CD4-positive, alpha-beta memory T cell (primary cell): ENCODE measurements at regions not wholly inside any gene's neighbourhood (a gene's known extent, or its start where the extent isn't known, plus 50 kb on each side); places are given as distances from the start of the nearest gene placed in this dataset.

ENCODE experiments used
- CTCF ChIA-PET: fragments of 350-600 bp; sonication (Branson Sonifier 250); formaldehyde crosslinking; loops from one replicate; lab custom pipeline; 2021; ENCODE audit warnings: inconsistent platforms; ENCODE audit not compliant: partially characterized antibody; lab: Charles Lee
- POLR2A ChIA-PET: fragments of 350-600 bp; sonication (Branson Sonifier 250); formaldehyde crosslinking; loops from one replicate; lab custom pipeline; 2021; ENCODE audit not compliant: partially characterized antibody; lab: Charles Lee
- DNase-seq, 5 donors: peaks; one replicate each; pipeline versions ENCODE4 v3.0.0 to v3.0.0-alpha.2; 2020 to 2022; ENCODE audit warnings: mixed read lengths in 1 of 5
- H3K27ac ChIP-seq: one replicate; pipeline ENCODE4 v1.7.0; 2013; ENCODE audit warnings: low read depth, low read length
- H3K27me3 ChIP-seq: 2 replicates; pipeline ENCODE4 v1.7.0; 2013; ENCODE audit warnings: mild to moderate bottlenecking, low read length, moderate library complexity; ENCODE audit not compliant: insufficient read depth
- H3K36me3 ChIP-seq: 2 replicates; pipeline ENCODE4 v1.7.0; 2013; ENCODE audit warnings: mild to moderate bottlenecking, low read length, moderate library complexity; ENCODE audit not compliant: insufficient read depth
- H3K4me1 ChIP-seq: 2 replicates; pipeline ENCODE4 v1.7.0; 2013; ENCODE audit warnings: mild to moderate bottlenecking, low read length, moderate library complexity; ENCODE audit not compliant: insufficient read depth
- H3K4me3 ChIP-seq, 2 donors: one replicate each; pipeline ENCODE4 v1.7.0; 2013; ENCODE audit warnings: low read length in 2 of 2, mild to moderate bottlenecking in 1 of 2
- H3K9me3 ChIP-seq, 2 donors: one replicate each; pipeline ENCODE4 v1.7.0; 2013; ENCODE audit warnings: low read length in 2 of 2, control low read depth in 1 of 2; ENCODE audit not compliant: control insufficient read depth in 1 of 2
- H3K27ac Mint-ChIP-seq, 7 donors: one replicate each; pipeline ENCODE4 v1.8.0; 2020 to 2021; ENCODE audit warnings: mixed read lengths in 7 of 7, mild to moderate bottlenecking in 6 of 7, inconsistent platforms in 3 of 7, moderate library complexity in 3 of 7
- H3K27me3 Mint-ChIP-seq, 2 donors: one replicate each; pipeline ENCODE4 v1.8.0; 2020 to 2021; ENCODE audit warnings: mixed read lengths in 2 of 2
- H3K36me3 Mint-ChIP-seq, 2 donors: one replicate each; pipeline ENCODE4 v1.8.0; 2020 to 2021; ENCODE audit warnings: mixed read lengths in 2 of 2, inconsistent platforms in 1 of 2, mild to moderate bottlenecking in 1 of 2
- H3K4me1 Mint-ChIP-seq, 4 donors: one replicate each; pipeline ENCODE4 v1.8.0; 2020 to 2021; ENCODE audit warnings: mixed read lengths in 4 of 4, mild to moderate bottlenecking in 1 of 4
- H3K4me3 Mint-ChIP-seq, 8 donors: one replicate each; pipeline ENCODE4 v1.8.0; 2020 to 2021; ENCODE audit warnings: mixed read lengths in 8 of 8, mild to moderate bottlenecking in 7 of 8, moderate library complexity in 6 of 8, inconsistent platforms in 3 of 8
- H3K9me3 Mint-ChIP-seq, 8 donors: one replicate each; pipeline ENCODE4 v1.8.0; 2020 to 2021; ENCODE audit warnings: mixed read lengths in 8 of 8, mild to moderate bottlenecking in 5 of 8, inconsistent platforms in 3 of 8, moderate library complexity in 1 of 8
- intact Hi-C: fragments of 100-400 bp; cut with micrococcal nuclease; formaldehyde crosslinking; loops from one replicate; pipeline ENCODE4 v1.15.1; 2023

DNA sequence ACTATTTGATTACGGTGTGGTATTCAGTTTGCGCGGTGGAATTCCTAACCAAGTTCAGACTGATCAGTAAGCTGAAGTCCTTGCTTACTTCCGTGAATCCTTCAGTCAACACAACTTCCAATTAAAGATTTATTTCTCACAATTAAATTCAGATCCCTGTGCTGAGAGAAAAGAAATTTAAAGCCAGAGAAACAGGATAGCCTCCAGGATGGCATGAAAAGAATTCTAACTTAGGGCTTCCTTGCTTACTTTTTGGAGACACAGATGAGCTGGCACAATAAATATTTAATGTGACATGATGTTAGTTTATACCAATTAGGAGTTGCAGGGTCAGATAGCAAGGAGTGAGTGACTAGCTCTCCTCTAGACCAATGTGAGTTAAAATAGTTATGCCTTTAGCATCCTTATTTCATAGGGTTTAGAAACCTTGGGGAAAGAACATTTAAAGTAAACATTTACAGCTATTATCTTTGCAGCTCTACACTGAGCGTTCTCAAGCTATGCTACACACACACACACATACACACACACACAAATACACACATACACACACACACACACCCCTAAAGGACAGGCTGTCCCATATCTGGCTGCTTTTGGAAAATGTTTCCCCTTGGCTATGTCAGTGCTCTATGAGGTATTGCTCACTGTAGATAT is 151.0 kb downstream of the TRIB2 start:
- Histone ChIP-seq H3K9me3 (peaks cover 9 to 11% of the 10 kb centered on the region in 2 donors), H3K27me3 (no peaks in the 10 kb centered on the region), H3K36me3 (no peaks in the 10 kb centered on the region), H3K4me1 (no peaks in the 10 kb centered on the region), H3K4me3 (no peak overlapping the region), H3K27ac (no peak overlapping the region)
- Mint-ChIP-seq H3K27ac (no peak overlapping the region), H3K27me3 (peaks cover 0 to 2% of the 10 kb centered on the region in 2 donors), H3K4me1 (peaks cover 0 to 4% (median 1%) of the 10 kb centered on the region in 4 donors), H3K9me3 (peaks cover 0 to 44% (median 28%) of the 10 kb centered on the region in 8 donors), H3K4me3 (no peak overlapping the region), H3K36me3 (peaks cover 13 to 16% of the 10 kb centered on the region in 2 donors)
- POLR2A ChIA-PET, result no interaction called here
- intact Hi-C loops, result no loop called here
- CTCF ChIA-PET, result interaction anchor here (1.2 to 1.4 kb wide), 2 partner anchors 11 to 63 kb away, joined by 4 read pairs; no protein-coding TSS in a partner anchor
- DNase-seq, result no peak

DNA sequence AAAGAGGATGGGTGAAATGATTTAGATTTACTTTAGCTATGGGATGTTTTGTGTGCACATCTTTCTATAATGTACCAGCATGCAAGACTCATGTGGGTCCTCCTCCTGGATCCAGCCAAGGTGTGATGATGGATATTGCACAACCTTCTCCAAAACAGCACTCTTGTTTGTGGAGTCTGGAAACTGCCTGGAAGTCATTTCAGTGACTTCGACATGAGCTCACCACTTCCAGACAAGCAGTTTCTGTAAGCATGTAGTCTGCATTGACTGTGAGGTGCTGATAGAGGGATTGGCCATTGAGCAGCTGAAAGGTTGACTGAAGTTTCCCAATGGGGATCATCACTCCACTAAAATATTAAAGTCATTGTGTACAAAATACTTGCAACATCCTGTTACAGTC is 154.0 kb downstream of the TRIB2 start:
- no peak overlapping the region for H3K4me3 ChIP-seq
- H3K4me1 ChIP-seq, result no peaks in the 10 kb centered on the region
- H3K4me3 Mint-ChIP-seq, result no peak overlapping the region
- peaks cover 0 to 6% (median 4%) of the 10 kb centered on the region in 4 donors for H3K4me1 Mint-ChIP-seq
- ChIA-PET CTCF (interaction anchor here (1.3 to 2.3 kb wide), 2 partner anchors 14 to 60 kb away, joined by 3 to 10 read pairs; no protein-coding TSS in a partner anchor), POLR2A (no interaction called here)
- no peak for DNase-seq
- peaks cover 2 to 3% of the 10 kb centered on the region in 2 donors for H3K36me3 Mint-ChIP-seq
- no peaks in the 10 kb centered on the region for H3K27me3 ChIP-seq
- H3K27ac ChIP-seq, result no peak overlapping the region
- H3K27me3 Mint-ChIP-seq, result peaks cover 3 to 6% of the 10 kb centered on the region in 2 donors
- H3K9me3 ChIP-seq, result no peaks in the 10 kb centered on the region
- H3K36me3 ChIP-seq, result no peaks in the 10 kb centered on the region
- intact Hi-C loops, result no loop called here
- H3K9me3 Mint-ChIP-seq, result peaks cover 0 to 15% (median 4%) of the 10 kb centered on the region in 8 donors
- H3K27ac Mint-ChIP-seq, result no peak overlapping the region

DNA sequence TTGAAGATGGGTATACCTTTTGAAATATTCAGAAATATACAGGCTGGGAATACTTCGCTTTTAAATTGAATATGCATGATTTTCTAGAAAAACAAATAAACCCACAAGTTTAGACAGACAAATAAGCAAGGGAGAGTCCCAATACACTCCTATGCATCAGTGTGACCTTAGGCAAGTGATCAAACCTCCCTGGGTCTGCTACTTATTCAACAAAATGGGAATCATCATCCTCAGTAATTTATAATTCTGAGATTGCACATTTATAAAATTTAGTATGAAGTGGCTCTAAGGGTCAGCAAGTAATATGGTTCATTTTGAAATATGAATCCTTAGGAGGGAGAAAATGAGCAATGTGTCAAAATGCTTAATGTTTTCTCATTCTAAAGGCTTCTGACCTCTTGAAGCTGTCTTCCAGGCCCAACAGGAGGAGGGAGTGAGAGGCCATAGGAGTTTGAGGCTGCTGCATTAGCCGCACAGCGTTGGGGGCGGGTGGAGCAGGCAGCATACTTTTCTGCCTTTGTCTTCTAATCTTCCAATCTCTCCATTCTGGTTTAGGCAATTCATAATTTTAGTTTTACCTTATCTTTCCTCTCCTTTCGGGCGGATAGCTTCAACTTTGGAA is 155.1 kb downstream of the TRIB2 start:
- ChIA-PET CTCF (no interaction called here), POLR2A (no interaction called here)
- H3K36me3 ChIP-seq, result no peaks in the 10 kb centered on the region
- H3K27me3 ChIP-seq, result no peaks in the 10 kb centered on the region
- DNase-seq, result no peak
- H3K4me3 ChIP-seq, result no peak overlapping the region
- Mint-ChIP-seq H3K4me3 (no peak overlapping the region), H3K36me3 (no peaks in the 10 kb centered on the region), H3K27ac (no peak overlapping the region), H3K9me3 (peaks cover 0 to 4% (median 0%) of the 10 kb centered on the region in 8 donors), H3K4me1 (peaks cover 0 to 6% (median 4%) of the 10 kb centered on the region in 4 donors), H3K27me3 (peaks cover 3 to 6% of the 10 kb centered on the region in 2 donors)
- intact Hi-C loops, result no loop called here
- no peak overlapping the region for H3K27ac ChIP-seq
- H3K9me3 ChIP-seq, result no peaks in the 10 kb centered on the region
- H3K4me1 ChIP-seq, result no peaks in the 10 kb centered on the region

DNA sequence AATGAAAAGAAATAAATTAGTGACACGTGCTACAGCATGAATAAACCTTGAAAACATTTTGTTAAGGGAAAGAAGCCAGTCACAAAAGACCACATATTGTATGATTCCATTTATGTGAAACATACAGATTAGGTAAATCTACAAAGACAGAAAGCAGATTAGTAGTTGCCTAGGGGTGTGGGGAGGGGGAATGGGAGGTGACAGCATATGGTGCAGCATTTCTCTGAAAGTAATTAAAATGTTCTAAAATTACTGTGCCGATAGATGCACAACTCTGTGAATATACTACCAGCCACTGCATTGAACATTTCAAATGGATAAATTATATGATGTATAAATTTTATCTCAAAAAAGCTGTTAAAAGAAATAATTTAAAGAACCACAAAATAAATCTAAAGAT is 161.0 kb downstream of the TRIB2 start:
- H3K4me1 ChIP-seq, result no peaks in the 10 kb centered on the region
- ChIA-PET POLR2A (no interaction called here), CTCF (no interaction called here)
- DNase-seq, result no peak
- Mint-ChIP-seq H3K9me3 (no peaks in the 10 kb centered on the region), H3K4me1 (peaks cover 0 to 5% (median 4%) of the 10 kb centered on the region in 4 donors), H3K27ac (no peak overlapping the region), H3K27me3 (peaks cover 3 to 4% of the 10 kb centered on the region in 2 donors), H3K4me3 (no peak overlapping the region), H3K36me3 (no peaks in the 10 kb centered on the region)
- no peaks in the 10 kb centered on the region for H3K36me3 ChIP-seq
- no peak overlapping the region for H3K27ac ChIP-seq
- intact Hi-C loops, result no loop called here
- H3K27me3 ChIP-seq, result no peaks in the 10 kb centered on the region
- no peaks in the 10 kb centered on the region for H3K9me3 ChIP-seq
- H3K4me3 ChIP-seq, result no peak overlapping the region

DNA sequence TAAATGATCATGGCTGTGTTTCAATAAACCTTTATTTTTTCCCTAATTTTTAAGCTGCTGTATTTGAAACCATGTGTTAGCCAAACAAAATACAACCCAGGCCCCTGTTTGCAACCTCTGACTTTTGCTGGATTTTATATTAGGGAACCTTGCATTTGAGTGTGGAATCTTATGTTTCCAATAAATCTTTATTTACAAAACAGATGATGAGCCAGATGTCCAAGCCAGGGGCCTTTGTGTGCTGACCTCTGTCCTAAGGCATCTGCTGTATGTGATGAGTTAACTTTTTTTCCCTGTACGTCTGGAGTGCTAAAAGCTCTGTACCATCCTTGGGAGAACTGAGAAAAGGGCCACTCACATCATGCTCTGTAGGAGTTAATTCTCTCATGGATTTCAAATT is 162.9 kb downstream of the TRIB2 start:
- Mint-ChIP-seq H3K27ac (no peak overlapping the region), H3K9me3 (no peaks in the 10 kb centered on the region), H3K4me3 (no peak overlapping the region), H3K27me3 (no peaks in the 10 kb centered on the region), H3K4me1 (peaks cover 0 to 4% (median 2%) of the 10 kb centered on the region in 4 donors), H3K36me3 (no peaks in the 10 kb centered on the region)
- no peaks in the 10 kb centered on the region for H3K9me3 ChIP-seq
- no peaks in the 10 kb centered on the region for H3K4me1 ChIP-seq
- no peak for DNase-seq
- ChIA-PET CTCF (no interaction called here), POLR2A (no interaction called here)
- no peaks in the 10 kb centered on the region for H3K27me3 ChIP-seq
- no peak overlapping the region for H3K27ac ChIP-seq
- intact Hi-C loops, result no loop called here
- no peaks in the 10 kb centered on the region for H3K36me3 ChIP-seq
- H3K4me3 ChIP-seq, result no peak overlapping the region

DNA sequence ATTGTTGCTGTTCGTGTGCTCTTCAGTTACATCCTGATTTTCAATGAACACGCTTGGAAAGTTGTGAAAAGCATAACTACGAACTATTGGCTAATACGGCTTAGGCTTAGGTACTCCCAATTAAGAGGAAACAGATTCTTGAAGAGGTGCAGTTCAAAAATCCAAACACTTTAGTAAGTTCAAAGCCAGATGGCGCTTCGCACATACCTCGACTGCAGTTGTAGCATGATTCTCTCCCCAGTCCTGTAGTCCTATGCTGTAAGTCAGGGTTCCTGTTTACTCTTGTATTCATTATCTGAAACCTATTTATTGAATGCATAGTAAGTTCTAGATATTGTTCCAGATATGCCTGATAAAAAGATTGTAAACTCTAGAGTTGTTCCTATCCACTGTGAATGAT is 165.2 kb downstream of the TRIB2 start:
- H3K9me3 Mint-ChIP-seq, result no peaks in the 10 kb centered on the region
- H3K36me3 Mint-ChIP-seq, result no peaks in the 10 kb centered on the region
- CTCF ChIA-PET, result no interaction called here
- Histone ChIP-seq H3K27me3 (no peaks in the 10 kb centered on the region), H3K27ac (no peak overlapping the region), H3K9me3 (no peaks in the 10 kb centered on the region), H3K36me3 (no peaks in the 10 kb centered on the region), H3K4me3 (no peak overlapping the region), H3K4me1 (no peaks in the 10 kb centered on the region)
- no peaks in the 10 kb centered on the region for H3K27me3 Mint-ChIP-seq
- no peak overlapping the region for H3K4me3 Mint-ChIP-seq
- H3K27ac Mint-ChIP-seq, result no peak overlapping the region
- intact Hi-C loops, result no loop called here
- POLR2A ChIA-PET, result interaction anchor here (0.6 kb wide), 1 partner anchor 224 kb away, joined by 3 read pairs; no protein-coding TSS in a partner anchor
- DNase-seq, result no peak
- peaks cover 0 to 5% (median 2%) of the 10 kb centered on the region in 4 donors for H3K4me1 Mint-ChIP-seq

DNA sequence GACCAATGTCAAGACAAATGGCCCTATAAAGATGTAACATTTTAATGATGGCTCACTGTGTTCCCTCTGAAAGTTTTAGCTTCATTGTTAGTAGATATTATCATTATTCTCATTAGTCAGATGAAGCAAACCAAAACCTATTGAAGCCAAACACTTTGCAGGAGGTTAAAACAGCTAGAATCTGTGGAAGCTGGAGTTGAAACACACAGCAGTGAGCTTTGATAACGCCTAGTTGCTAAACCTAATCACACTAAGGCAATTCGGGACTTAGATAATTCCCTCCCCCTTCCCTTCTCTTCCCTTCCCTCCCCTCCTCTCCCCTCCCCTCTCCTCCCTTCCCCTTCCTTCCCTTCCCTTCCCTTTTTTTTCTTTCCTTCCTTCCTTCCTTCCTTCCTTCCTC is 165.7 kb downstream of the TRIB2 start:
- intact Hi-C loops, result no loop called here
- ChIA-PET POLR2A (interaction anchor here (0.6 kb wide), 1 partner anchor 224 kb away, joined by 3 read pairs; no protein-coding TSS in a partner anchor), CTCF (no interaction called here)
- H3K9me3 Mint-ChIP-seq, result no peaks in the 10 kb centered on the region
- Histone ChIP-seq H3K4me3 (no peak overlapping the region), H3K4me1 (no peaks in the 10 kb centered on the region), H3K27ac (no peak overlapping the region), H3K36me3 (no peaks in the 10 kb centered on the region), H3K9me3 (no peaks in the 10 kb centered on the region), H3K27me3 (no peaks in the 10 kb centered on the region)
- H3K36me3 Mint-ChIP-seq, result no peaks in the 10 kb centered on the region
- no peak overlapping the region for H3K4me3 Mint-ChIP-seq
- no peak overlapping the region for H3K27ac Mint-ChIP-seq
- peaks cover 0 to 5% (median 2%) of the 10 kb centered on the region in 4 donors for H3K4me1 Mint-ChIP-seq
- DNase-seq, result no peak
- no peaks in the 10 kb centered on the region for H3K27me3 Mint-ChIP-seq
